AG08395 (cell line): ENCODE measurements at regions not wholly inside any gene's neighbourhood (a gene's known extent, or its start where the extent isn't known, plus 50 kb on each side); places are given as distances from the start of the nearest gene placed in this dataset.

Source experiments
- DNase-seq: peaks from one replicate; pipeline ENCODE4 v3.0.0; 2012; ENCODE audit warnings: mixed read lengths, low spot score

- DNase-seq = no peak
Measured at GRCh38 chr2:52857722-52858121, 909.9 kb upstream of the CHAC2 start.

- DNase-seq = no peak
Measured at GRCh38 chr2:52852006-52852405, 915.6 kb upstream of the CHAC2 start.

DNA sequence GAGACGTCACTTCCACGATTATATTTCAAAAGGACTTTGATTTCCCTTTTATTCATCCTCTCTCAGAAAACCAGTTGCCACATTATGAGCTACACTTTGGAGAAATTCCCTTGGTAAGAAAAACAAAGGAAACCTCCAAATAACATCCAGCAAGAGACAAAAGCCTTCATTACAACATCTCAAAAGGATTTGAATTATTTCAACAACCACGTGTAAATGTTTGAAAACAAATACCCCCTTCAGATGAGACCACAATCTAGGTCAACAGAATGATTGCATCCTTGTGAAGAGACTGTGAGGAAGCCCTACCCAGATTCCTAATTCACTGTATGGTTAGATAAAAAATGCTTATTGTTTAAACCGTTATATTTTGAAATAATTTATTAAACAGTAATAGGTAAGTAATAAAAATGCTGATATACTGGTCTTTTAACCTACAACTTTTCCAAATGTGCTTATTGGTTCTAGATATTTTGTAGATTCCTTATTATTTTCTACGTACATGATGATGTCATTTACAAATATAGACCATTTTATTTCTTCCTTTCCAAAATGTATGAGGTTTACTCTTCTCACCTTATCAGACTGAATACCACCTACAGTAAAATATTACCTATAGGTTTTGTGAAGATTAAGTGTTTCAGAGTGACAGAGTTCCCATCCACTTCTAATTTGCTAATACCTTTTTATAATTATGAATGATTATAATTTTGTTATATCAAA, 922.7 kb upstream of the CHAC2 start:
- DNase-seq = no peak

- DNase-seq = no peak
Measured at GRCh38 chr2:52835909-52836308, 931.7 kb upstream of the CHAC2 start.

- no peak for DNase-seq
Measured at GRCh38 chr2:52831216-52831615, 936.4 kb upstream of the CHAC2 start.

- DNase-seq = no peak
Measured at GRCh38 chr2:52828112-52828511, 939.5 kb upstream of the CHAC2 start.

- DNase-seq = no peak
Measured at GRCh38 chr2:52821631-52822030, 946.0 kb upstream of the CHAC2 start.

DNA sequence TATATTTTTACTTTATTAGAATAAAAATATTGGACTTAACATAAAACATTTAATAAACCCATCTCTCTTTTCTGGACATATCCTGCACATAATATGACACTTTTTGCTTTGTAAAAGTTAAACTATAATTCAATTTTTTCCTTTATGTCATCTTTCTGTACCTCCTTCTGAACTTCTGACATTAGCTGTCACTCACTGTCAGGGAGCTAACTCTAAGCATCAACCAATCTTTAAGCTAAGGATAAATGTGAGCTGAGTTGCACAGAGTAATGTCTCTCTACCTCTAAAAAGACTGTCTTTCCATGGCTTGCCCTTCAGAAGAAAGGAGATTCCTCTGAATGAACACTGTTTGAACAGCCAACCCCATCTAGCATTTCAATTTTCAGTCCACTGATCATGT, 948.6 kb upstream of the CHAC2 start:
- no peak for DNase-seq

DNA sequence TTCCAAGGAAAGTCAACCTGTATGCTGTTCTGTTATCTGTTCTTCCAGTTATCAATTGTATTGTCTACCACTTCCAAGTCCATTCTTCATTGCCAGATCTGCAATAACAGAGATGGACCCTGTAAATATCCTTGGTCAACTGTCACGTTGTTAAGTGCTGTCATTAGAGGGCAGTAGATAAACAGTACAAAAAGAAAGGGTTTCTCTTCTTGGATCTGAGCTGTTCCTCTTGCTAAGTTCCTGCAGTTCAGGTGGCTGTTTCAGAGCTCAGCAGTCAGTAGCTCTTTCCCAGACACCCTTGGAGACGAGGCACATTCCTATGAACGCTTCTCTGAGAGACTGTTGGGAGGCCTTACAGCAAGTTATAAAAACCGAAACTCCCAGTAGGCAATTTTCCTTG, 957.1 kb upstream of the CHAC2 start:
- no peak for DNase-seq

- DNase-seq = no peak
Measured at GRCh38 chr2:52805901-52806410, 961.6 kb upstream of the CHAC2 start.

DNA sequence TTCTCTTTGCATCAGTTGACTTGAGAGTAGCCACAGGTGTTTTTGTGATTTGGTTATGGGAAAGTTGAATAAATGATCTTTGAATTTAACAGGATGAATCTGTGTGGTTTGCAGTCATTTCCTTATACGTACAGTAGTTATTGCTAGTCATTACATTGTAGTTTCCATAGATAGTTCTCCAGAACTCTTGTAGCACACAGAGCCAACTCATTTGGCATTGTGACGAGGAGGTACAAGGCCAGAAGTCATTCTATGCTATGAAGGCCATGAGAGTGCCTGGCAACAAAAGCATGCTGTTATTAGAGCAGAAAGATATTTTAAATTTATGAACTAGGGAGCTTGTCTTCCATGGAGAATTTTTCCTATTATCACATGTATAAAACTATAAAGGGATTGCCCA, 973.0 kb upstream of the CHAC2 start:
- no peak for DNase-seq

DNA sequence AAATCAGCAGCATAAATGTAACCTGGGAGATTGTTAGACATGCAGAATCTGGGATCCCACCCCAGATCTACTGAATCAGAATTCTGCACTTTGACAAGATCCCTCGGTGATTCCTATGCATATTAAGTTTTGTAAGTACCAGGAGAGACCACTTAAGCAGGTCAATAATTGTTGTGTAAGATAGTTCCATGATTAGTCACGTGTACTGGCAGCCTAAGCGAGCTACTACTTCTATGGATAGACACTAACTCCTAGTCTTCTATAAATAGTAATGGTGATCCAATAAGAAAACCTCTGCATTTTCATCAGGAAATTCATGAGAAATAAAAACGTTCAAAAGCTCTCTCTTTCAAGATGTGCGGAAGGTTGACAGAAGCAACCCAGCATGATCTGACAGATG, 988.2 kb upstream of the CHAC2 start:
- DNase-seq = no peak

DNA sequence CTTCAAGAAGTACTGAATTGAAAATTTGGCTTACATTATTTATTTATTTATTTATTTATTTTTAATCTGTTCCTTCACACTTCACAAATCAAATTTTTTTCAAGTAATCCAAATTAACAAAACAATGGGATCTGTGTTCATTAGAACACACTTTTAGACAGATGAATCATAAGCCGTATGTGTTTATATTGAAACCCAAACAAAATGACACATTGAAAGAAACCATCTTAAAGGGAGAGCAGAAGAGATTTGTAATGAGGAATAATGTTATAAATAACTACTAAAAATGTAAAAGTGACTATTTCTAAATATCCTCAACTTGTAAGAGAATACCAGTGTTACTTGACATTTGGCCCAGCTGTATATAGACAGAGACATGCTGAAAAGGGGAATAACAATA, 991.0 kb upstream of the CHAC2 start:
- DNase-seq = no peak

DNA sequence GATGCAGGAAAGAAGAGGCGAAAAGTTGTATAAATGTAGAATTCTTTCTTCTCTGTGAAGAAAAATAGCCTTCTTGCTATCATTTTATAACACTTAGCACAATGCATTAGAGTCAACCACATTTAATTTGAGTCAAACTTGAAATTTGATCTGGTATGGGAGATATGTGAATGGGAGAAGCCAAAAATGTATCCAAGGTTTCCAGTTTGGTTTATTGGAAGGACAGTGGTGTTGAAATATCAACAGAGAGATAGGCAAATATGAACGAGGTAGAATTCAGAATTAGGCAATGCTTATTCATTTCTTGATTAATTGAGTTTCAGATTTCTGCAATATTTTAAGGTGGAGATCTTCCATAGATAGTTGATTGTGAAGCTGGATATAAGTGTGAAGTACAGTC, 991.9 kb upstream of the CHAC2 start:
- no peak for DNase-seq

DNA sequence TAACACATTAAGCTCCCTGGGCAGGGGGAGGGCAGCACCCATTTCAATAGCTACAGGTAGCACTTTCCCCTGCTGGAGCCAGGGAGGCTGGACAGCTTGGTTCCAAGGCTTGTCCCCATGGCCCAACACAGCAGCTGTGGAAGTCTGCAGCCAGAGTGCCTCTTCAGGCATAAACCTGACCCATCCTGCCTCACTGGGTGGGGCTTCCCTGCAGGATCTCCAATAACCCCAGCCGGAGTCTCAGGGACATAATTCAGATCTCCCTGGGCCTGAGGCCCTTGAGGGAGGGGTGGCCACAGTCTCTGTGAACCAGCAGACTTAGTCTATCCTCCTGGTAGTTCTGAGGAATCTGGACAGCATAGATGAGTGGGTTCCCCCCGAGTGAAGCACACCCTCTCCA, 1001.9 kb upstream of the CHAC2 start:
- DNase-seq = no peak

DNA sequence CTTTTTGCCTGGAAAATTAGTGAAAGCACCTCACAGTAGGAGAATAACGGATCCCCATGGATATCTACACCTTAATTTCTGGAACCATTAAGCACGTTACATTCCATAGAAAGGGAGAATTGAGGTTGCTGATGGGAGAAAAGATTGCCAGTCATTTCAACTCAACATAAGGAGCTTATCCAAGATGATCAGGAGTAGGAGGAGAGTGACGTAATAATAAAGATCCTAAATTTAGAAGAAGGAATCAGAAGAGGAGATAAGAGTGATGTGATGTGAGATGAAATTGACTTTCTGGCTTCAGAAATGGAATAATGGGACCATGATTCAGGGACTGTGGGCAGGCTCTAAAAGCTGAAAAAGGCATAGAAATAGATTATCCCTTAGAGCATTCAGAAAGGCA, 1017.8 kb upstream of the CHAC2 start:
- no peak for DNase-seq

GRCh38 chr2:52745144-52745543, 1022.5 kb upstream of the CHAC2 start:
- DNase-seq = no peak

DNA sequence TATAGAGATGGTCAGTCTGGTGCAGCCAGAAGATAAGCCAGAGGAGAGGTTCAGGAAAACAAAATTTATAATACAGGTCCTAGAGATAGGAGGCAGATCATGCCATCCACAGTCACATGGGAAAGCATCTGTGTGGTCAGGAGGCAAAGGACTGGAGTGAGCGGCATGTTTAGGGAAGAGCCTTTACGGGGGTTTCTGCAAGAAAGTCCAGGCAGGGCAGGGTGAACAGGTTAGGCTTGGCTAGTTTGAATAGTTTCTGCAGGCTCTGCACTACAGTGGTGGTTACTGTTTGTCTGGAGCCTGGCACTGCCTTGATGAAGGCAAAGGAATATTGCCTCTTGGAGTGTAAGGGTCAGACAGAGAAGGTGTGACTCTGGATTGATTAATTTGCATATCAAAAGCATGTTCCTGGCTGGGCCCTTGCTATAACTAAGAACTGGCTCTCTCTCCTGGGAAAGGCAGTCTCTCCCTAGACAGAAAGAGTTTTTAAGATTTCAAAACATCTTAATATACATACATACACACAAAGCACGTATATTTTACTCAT, 1034.7 kb upstream of the CHAC2 start:
- DNase-seq = no peak

GRCh38 chr2:52724585-52724984, 1043.0 kb upstream of the CHAC2 start:
- no peak for DNase-seq

DNA sequence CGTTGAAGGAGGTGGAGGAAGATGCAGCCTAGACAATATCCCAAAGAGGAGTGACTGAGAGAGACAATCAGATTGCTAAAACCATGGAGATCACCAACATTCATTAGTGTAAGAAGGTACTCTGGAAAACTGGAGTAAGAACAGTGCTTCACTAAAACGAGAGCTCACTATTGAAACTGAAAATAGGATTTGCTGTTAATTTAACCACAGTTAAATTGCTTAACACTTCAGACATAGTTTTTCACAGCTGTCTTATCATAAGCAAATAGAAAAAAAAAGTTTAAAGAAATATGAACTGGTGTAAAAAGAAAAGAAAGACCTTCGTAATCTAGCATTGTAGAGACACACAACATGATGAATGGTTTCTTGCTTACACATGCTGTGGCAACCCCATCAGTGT, 1049.8 kb upstream of the CHAC2 start:
- DNase-seq = no peak

DNA sequence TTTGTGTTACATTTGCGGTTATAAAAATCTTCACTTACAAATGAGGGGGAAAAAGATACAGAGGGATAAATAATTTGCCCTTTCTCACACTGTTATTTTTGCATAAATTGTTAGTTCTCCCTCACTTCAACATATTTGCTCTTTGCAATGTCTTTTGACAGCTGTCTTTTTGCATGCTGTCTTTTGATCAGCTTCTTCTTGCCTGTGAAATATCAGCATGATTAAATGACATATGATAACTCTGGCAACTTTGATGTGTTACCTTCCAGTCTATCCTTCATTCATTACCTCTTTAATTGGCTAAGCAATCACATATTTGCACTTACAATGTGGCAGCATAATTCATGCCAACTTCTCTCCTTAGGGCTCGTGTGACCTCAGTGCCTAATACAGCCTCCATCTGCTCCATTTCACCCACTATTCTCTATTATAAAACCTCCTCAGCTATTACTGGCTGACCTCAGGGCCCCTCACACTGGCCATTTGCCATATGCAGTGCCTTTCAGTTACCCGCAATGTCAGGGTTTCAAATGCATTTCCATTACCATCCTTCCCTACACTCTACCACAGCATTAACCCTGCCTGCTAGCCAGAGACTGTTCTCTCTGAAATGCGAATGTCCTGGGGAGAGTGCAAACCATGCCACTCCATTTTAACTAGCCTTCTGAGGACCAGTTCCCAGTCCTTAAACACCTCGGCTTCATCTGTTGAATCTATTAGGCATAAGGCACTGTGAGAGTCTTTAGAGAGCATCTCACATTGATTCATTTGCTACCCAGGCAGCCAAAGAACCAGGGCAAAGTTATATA, 1056.6 kb upstream of the CHAC2 start:
- no peak for DNase-seq

DNA sequence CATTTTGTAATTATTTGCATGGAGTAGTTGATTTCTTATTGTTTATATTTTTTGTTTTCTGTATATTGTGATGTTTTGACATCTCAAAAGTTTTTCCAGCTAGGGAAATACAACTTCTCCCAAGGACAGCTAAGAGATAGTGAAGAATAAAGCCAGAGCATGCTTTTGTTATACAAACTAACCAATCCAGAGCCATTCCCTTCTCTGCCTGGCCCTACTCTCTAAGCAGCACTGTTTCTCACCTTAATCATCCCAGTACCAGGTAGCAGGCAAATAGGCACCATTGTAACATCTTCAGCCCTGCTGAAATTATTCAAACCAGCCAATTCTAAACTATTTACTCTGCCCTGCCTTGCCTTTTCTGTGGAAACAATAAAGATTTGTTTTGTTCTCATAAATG, 1063.4 kb upstream of the CHAC2 start:
- no peak for DNase-seq

DNA sequence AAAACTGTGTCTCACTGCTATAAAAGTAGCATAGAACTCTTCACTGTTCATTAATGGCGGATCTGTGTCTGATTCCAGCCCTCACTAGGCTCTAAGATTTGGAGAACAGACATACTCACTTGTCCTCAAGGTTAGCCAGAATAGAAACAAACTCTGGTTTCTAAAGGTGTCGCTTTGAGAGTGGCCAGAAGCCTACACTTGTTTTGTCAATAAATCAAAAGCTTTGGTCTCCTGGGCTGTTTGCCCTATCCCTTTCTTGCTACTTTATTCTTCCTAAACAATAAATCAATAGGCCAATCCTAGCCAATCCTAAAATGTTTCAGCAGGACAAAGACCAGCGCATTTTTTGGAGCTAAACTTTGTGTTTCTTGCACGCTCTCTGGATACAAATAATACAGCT, 1064.6 kb upstream of the CHAC2 start:
- no peak for DNase-seq
